Kidney (tissue), 13 donors: ENCODE measurements at regions not wholly inside any gene's neighbourhood (a gene's known extent, or its start where the extent isn't known, plus 50 kb on each side); places are given as distances from the start of the nearest gene placed in this dataset.

ENCODE experiments used
- DNase-seq, 5 donors: peaks; one replicate each; pipeline ENCODE4 v3.0.0-alpha.2; 2013 to 2020
- FAIRE-seq: peaks from 2 replicates; lab custom pipeline; 2012; peaks lifted over from hg19 to GRCh38; lab: Jason Lieb, UNC
- H3K27ac ChIP-seq, 2 donors: one replicate each; pipeline ENCODE4 v1.7.0; 2013; ENCODE audit warnings: low read depth in 2 of 2, low read length in 2 of 2, inconsistent platforms in 1 of 2
- H3K27me3 ChIP-seq: one replicate; pipeline ENCODE4 v1.7.1; 2013; ENCODE audit warnings: low read length, inconsistent platforms; ENCODE audit not compliant: control insufficient read depth, insufficient read depth
- H3K36me3 ChIP-seq, 3 donors: one replicate each; pipeline versions ENCODE4 v1.7.0 to v1.7.1; 2013; ENCODE audit warnings: low read length in 3 of 3, control low read depth in 1 of 3, inconsistent platforms in 1 of 3; ENCODE audit not compliant: insufficient read depth in 3 of 3, control insufficient read depth in 2 of 3
- H3K4me1 ChIP-seq, 3 donors: one replicate each; pipeline versions ENCODE4 v1.7.0 to v1.7.1; 2013; ENCODE audit warnings: low read length in 3 of 3, inconsistent platforms in 1 of 3, low read depth in 1 of 3; ENCODE audit not compliant: control insufficient read depth in 2 of 3, insufficient read depth in 2 of 3
- H3K4me3 ChIP-seq, 3 donors: one replicate each; pipeline versions ENCODE4 v1.7.0 to v1.8.1; 2013; ENCODE audit warnings: low read length in 3 of 3, control low read depth in 1 of 3, inconsistent platforms in 1 of 3
- H3K9ac ChIP-seq, 3 donors: one replicate each; pipeline versions ENCODE4 v1.7.0 to v1.7.1; 2013; ENCODE audit warnings: low read length in 3 of 3, control low read depth in 1 of 3, inconsistent platforms in 1 of 3
- H3K9me3 ChIP-seq, 3 donors: one replicate each; pipeline versions ENCODE4 v1.7.0 to v1.7.1; 2013; ENCODE audit warnings: low read length in 3 of 3, control low read depth in 1 of 3, inconsistent platforms in 1 of 3; ENCODE audit not compliant: control insufficient read depth in 2 of 3, insufficient read depth in 1 of 3
- intact Hi-C: fragments of 100-400 bp; cut with DNase I; formaldehyde crosslinking; loops from one replicate; pipeline ENCODE4 v1.11.1; 2022
- TF ChIP-seq, protein P1 (sequence below): IDR thresholded peaks from 3 replicates; pipeline ENCODE4 v1.5.1; 2012; ENCODE audit warnings: mild to moderate bottlenecking, moderate library complexity, borderline replicate concordance; ENCODE audit not compliant: insufficient read depth; ENCODE audit errors: extremely low read depth
- donor health status: control.
- donor health status: control.
- donor health status: control.
- donor health status: control.
- donor health status: control.
- donor health status: DM: yes; HTN: yes; CAD: no.
- donor health status: Normal renal cell carcinoma (clear cell type).

DNA sequence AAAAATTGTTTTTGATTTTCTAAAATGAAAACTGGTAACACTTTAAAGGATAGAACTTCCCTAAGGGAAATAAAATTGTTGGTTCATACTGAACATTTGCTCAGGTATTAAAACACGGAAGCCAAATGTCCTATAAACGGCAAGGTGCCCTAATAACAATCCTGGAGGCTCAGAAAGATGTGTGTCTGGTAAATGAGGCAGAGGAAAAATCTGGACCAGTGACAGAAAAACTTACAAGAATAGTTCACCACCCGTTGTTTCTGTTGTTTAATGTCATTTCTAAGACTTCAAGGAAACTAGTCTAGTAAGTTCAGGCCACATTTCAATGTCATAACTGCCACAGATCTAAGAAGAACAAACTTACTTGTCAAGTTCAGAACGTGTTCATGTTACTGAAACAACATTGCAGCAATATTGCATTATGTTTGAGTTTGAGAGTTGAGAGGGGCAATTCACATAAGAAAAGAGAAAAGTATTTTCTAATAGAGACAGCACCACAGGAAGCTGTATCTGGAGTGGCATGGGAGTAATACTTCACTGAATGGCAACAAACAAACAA lies 476.6 kb downstream of the GRXCR1 start:
- TF ChIP-seq, protein P1, sequence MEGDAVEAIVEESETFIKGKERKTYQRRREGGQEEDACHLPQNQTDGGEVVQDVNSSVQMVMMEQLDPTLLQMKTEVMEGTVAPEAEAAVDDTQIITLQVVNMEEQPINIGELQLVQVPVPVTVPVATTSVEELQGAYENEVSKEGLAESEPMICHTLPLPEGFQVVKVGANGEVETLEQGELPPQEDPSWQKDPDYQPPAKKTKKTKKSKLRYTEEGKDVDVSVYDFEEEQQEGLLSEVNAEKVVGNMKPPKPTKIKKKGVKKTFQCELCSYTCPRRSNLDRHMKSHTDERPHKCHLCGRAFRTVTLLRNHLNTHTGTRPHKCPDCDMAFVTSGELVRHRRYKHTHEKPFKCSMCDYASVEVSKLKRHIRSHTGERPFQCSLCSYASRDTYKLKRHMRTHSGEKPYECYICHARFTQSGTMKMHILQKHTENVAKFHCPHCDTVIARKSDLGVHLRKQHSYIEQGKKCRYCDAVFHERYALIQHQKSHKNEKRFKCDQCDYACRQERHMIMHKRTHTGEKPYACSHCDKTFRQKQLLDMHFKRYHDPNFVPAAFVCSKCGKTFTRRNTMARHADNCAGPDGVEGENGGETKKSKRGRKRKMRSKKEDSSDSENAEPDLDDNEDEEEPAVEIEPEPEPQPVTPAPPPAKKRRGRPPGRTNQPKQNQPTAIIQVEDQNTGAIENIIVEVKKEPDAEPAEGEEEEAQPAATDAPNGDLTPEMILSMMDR, result no peak
- no peaks in the 10 kb centered on the region for H3K27me3 ChIP-seq
- H3K4me1 ChIP-seq, result no peaks in the 10 kb centered on the region
- no peak for FAIRE-seq
- H3K36me3 ChIP-seq, result no peaks in the 10 kb centered on the region
- no peak for DNase-seq
- H3K9ac ChIP-seq, result no peak overlapping the region
- intact Hi-C loops, result no loop called here
- H3K27ac ChIP-seq, result no peak overlapping the region
- no peak overlapping the region for H3K4me3 ChIP-seq
- no peaks in the 10 kb centered on the region for H3K9me3 ChIP-seq

DNA sequence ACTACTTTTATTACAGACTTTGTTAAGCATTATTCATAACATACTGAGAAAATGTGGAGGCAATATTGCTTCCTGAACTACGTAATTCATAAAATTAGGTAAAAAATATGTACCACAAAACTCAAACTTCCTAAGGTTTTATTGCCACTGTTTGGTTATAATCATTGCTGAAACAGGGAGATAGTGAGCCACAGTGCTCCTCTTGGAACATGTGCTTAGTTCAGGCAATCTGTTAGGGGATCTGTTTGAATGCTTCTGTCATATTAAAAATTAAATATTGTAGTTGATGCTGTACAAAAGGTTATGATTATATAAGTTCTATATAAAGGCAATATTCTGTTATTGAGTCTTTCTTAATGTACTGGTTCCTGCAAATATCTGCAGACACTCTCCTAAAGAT lies 480.7 kb downstream of the GRXCR1 start:
- Histone ChIP-seq H3K9ac (no peak overlapping the region), H3K27me3 (no peaks in the 10 kb centered on the region), H3K9me3 (no peaks in the 10 kb centered on the region), H3K36me3 (no peaks in the 10 kb centered on the region), H3K4me3 (no peak overlapping the region), H3K27ac (no peak overlapping the region), H3K4me1 (no peaks in the 10 kb centered on the region)
- intact Hi-C loops, result no loop called here
- TF ChIP-seq, protein P1, result no peak
- DNase-seq, result no peak
- no peak for FAIRE-seq

DNA sequence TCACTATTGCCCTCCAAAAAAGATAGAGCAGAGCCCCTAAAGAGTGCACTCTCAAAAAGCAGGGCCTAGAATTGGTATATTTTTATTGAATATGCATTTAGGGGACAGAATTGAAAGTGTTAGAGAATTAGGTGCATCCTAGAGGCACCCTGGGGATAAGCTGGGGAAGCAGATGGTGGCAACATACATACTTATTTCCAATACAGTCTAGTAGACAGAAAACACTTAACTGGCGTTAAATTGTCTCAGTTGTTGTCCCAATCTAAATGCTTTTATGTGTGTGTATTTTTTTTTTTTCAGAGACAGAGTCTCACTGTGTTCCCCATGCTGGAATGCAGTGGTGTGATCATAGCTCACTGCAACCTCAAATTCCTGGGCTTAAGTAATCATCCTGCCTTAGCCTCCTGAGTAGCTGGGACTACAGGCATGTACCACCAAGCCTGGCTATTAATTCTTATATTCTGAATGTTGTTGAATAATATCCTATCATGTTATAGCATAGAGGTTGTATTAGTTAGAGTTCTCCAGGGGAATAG lies 481.8 kb downstream of the GRXCR1 start:
- H3K9me3 ChIP-seq, result no peaks in the 10 kb centered on the region
- no peaks in the 10 kb centered on the region for H3K36me3 ChIP-seq
- TF ChIP-seq, protein P1, result no peak
- intact Hi-C loops, result no loop called here
- H3K4me1 ChIP-seq, result no peaks in the 10 kb centered on the region
- no peak overlapping the region for H3K27ac ChIP-seq
- H3K27me3 ChIP-seq, result no peaks in the 10 kb centered on the region
- FAIRE-seq (no peak), DNase-seq (no peak)
- H3K9ac ChIP-seq, result no peak overlapping the region
- H3K4me3 ChIP-seq, result no peak overlapping the region

DNA sequence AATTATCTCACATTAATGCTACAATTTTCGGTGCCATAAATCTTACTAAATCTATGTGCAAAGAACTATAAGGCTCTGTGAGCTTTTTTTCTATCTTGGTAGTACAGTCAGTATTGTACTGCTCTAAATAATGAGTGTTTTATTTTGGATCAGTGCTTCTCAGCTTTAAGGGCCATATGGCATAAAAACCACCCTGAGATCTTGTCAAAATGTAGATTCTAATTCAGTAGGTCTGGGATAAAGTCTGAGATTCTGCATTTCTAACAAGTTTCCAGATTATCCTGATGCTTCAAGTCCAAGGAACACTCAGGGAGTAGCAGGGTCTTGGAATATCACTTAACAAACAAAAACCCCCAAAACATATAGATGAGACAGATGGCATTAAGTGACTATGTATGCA lies 486.5 kb downstream of the GRXCR1 start:
- no peaks in the 10 kb centered on the region for H3K4me1 ChIP-seq
- no peaks in the 10 kb centered on the region for H3K9me3 ChIP-seq
- TF ChIP-seq, protein P1, result no peak
- no peak overlapping the region for H3K4me3 ChIP-seq
- intact Hi-C loops, result no loop called here
- H3K9ac ChIP-seq, result no peak overlapping the region
- H3K36me3 ChIP-seq, result no peaks in the 10 kb centered on the region
- FAIRE-seq (no peak), DNase-seq (no peak)
- H3K27ac ChIP-seq, result no peak overlapping the region
- H3K27me3 ChIP-seq, result no peaks in the 10 kb centered on the region
